ENCODE measurements at regions not wholly inside any gene's neighbourhood (a gene's known extent, or its start where the extent isn't known, plus 50 kb on each side); places are given as distances from the start of the nearest gene placed in this dataset.

- no peak for TF ChIP-seq CTCF (IDR thresholded peaks at IDR 0.05; ENCODE audit: extremely low read depth in 1 of 2, insufficient read depth in 1 of 2, low read depth in 1 of 2, low read length in 2 of 2)
- no peak for TF ChIP-seq EZH2 (IDR thresholded peaks at IDR 0.05; ENCODE audit: borderline replicate concordance, low read depth, low read length, severe bottlenecking)
- TF ChIP-seq POLR2AphosphoS5 (IDR thresholded peaks at IDR 0.05; ENCODE audit: insufficient read depth, low read depth, low read length) = no peak
- no peak for TF ChIP-seq POLR2A (IDR thresholded peaks at IDR 0.05; ENCODE audit: low read depth, low read length)
- TF ChIP-seq MYC (IDR thresholded peaks at IDR 0.05; ENCODE audit: low read depth, low read length) = no peak
- TF ChIP-seq MAX (IDR thresholded peaks at IDR 0.05; ENCODE audit: insufficient read depth, insufficient read length) = no peak
- no peak for TF ChIP-seq JUN (IDR thresholded peaks at IDR 0.05; ENCODE audit: borderline replicate concordance, insufficient read depth, insufficient read length, low read depth)
- no peak for TF ChIP-seq GATA2 (IDR thresholded peaks at IDR 0.05; ENCODE audit: insufficient read depth, insufficient read length, low read depth, low read length)
Observed at GRCh38 chr2:56449449-56449860, 265.7 kb downstream of the CCDC85A start.

Data from endothelial cell of umbilical vein (primary cell).